IPS-18a (cell line): ENCODE measurements at regions not wholly inside any gene's neighbourhood (a gene's known extent, or its start where the extent isn't known, plus 50 kb on each side); places are given as distances from the start of the nearest gene placed in this dataset.
"Not testable (repeated sequence)": the region's sequence is repeated elsewhere in the genome, so short reads cannot be mapped to it uniquely, and the experiment has no call there.

Experiments
- H3K27ac ChIP-seq: one replicate; pipeline ENCODE4 v1.5.1; 2013; ENCODE audit warnings: low read length
- H3K27me3 ChIP-seq: one replicate; pipeline ENCODE4 v1.6.1; 2013; ENCODE audit warnings: mild to moderate bottlenecking, low read length; ENCODE audit not compliant: control insufficient read depth, insufficient read depth
- H3K36me3 ChIP-seq: one replicate; pipeline ENCODE4 v1.6.1; 2013; ENCODE audit warnings: low read depth, low read length; ENCODE audit not compliant: control insufficient read depth
- H3K4me1 ChIP-seq: one replicate; pipeline ENCODE4 v1.6.1; 2013; ENCODE audit warnings: low read depth, low read length; ENCODE audit not compliant: control insufficient read depth
- H3K4me3 ChIP-seq: one replicate; pipeline ENCODE4 v1.5.1; 2013; ENCODE audit warnings: low read length
- H3K9ac ChIP-seq: one replicate; pipeline ENCODE4 v1.6.1; 2013; ENCODE audit warnings: mild to moderate bottlenecking, low read length, moderate library complexity
- H3K9me3 ChIP-seq: one replicate; pipeline ENCODE4 v1.6.1; 2013; ENCODE audit warnings: low read depth, low read length; ENCODE audit not compliant: control insufficient read depth

DNA sequence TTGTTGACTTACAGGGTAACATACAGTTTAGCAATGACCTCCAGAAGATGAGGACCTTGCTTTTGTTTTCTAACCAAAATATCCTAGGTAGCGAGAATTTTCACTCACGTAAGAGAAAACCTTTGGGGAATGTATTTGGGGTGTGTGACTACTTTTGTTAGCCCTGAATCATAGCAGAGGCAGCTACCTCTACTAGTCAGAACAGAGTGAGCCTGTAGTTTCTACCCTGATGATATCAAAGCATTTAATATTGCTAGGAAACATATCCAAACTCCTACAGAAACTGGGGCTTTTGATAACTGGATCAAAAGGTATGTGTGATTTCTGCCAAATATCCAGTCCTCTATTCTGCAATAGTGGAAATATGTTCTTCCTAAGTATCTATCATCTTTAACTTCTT, 462.6 kb upstream of the ZEB2 start:
- Histone ChIP-seq H3K9ac (no peak overlapping the region), H3K9me3 (peaks cover 11% of the 10 kb centered on the region), H3K36me3 (no peaks in the 10 kb centered on the region), H3K4me1 (no peaks in the 10 kb centered on the region), H3K27ac (no peak overlapping the region), H3K27me3 (no peaks in the 10 kb centered on the region), H3K4me3 (no peak overlapping the region)

DNA sequence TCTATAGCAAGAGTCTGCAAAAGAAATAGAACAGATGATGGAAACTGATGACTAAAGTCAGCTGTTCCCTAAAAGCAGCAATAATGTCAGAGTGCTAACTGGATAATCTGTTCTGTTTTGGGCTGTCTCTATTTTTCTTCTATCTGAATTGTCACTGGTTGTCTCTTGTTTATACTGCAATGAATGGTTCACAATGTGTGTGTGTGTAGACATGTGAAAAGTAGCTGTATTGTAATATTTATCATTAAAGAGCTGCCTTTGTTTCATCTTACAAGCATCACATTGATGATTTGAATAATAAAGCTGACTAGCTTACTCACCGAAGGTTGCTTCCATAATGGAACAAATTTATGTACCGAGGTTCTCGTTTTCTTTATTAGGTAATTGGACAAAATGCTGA, 456.0 kb upstream of the ZEB2 start:
- no peaks in the 10 kb centered on the region for H3K36me3 ChIP-seq
- H3K4me1 ChIP-seq, result no peaks in the 10 kb centered on the region
- no peak overlapping the region for H3K27ac ChIP-seq
- H3K27me3 ChIP-seq, result no peaks in the 10 kb centered on the region
- H3K9ac ChIP-seq, result no peak overlapping the region
- no peak overlapping the region for H3K4me3 ChIP-seq
- no peaks in the 10 kb centered on the region for H3K9me3 ChIP-seq

GRCh38 chr2:144972676-144973075, 452.8 kb upstream of the ZEB2 start:
- H3K27ac ChIP-seq, result no peak overlapping the region
- H3K9ac ChIP-seq, result no peak overlapping the region
- H3K9me3 ChIP-seq, result peaks cover 2% of the 10 kb centered on the region
- no peak overlapping the region for H3K4me3 ChIP-seq
- no peaks in the 10 kb centered on the region for H3K27me3 ChIP-seq
- H3K36me3 ChIP-seq, result no peaks in the 10 kb centered on the region
- H3K4me1 ChIP-seq, result no peaks in the 10 kb centered on the region

DNA sequence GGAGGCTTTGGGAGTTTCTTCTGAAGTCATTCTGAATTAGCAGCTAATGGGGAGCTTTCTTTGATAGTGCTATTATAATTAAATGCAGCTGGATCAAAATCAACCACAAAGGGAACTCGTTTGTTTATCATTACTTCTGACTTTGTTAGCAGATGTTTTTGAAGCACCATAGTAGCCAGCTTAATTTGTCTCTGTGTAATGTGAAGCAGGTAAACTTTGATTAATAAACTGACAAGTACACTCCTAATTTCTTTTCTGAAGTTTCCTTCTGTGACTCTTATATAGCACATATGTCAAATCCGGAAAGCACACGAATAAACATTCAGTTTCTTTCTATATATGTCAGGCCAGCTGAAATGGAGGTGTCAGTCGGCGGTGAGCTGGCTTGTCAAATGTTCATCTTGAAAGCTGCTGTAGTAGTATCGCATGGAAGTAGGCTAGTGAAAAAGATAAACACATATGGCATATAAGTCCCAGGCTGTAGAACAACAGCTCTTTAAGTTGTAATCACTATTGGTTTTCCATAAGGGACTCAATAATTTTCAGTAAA, 451.9 kb upstream of the ZEB2 start:
- Histone ChIP-seq H3K4me1 (no peaks in the 10 kb centered on the region), H3K9me3 (peaks cover 2% of the 10 kb centered on the region)

GRCh38 chr2:144970410-144970809, 450.5 kb upstream of the ZEB2 start:
- H3K9me3 ChIP-seq, H3K36me3 ChIP-seq, H3K4me3 ChIP-seq, H3K9ac ChIP-seq, H3K27me3 ChIP-seq, H3K4me1 ChIP-seq, H3K27ac ChIP-seq: not testable (repeated sequence)

More for the DNA sequence above, 451.9 kb upstream of the ZEB2 start:
- Histone ChIP-seq H3K4me3 (no peak overlapping the region), H3K27ac (no peak overlapping the region), H3K36me3 (no peaks in the 10 kb centered on the region), H3K9ac (no peak overlapping the region), H3K27me3 (no peaks in the 10 kb centered on the region)

DNA sequence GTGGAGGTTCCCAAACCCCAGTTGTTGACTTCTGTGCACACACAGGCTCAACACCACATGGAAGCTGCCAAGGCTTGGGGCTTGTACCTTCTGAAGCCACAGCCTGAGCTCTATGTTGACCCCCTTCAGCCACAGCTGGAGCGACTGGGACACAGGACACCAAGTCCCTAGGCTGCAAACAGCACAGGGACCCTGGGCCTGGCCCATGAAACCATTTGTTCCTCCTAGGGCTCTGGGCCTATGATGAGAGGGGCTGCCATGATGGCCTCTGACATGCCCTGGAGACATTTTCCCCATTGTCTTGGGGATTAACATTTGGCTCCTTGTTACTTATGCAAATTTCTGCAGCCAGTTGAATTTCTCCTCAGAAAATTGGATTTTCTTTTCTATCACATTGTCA, 449.6 kb upstream of the ZEB2 start:
- H3K9ac ChIP-seq, H3K27me3 ChIP-seq, H3K4me3 ChIP-seq, H3K27ac ChIP-seq, H3K4me1 ChIP-seq, H3K36me3 ChIP-seq: not testable (repeated sequence)
- peaks cover 15% of the 10 kb centered on the region for H3K9me3 ChIP-seq

DNA sequence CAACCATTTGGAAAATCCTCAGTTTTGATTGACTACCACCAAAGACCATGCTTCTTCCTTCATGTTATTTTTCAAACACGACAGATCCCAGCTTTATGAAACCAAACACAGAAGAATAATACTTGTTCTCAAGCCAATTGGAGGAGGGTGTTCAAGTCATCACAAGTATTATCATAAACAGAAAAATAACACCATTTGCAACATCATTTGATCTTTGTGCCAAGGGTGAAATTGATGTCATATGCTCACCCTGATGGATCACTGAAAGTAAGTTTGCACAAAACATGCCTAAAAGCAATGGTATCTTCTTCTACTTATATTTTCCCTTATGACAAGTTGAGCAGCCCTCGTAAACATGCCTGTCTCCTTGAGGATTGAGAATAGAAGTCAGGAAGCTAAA, 448.0 kb upstream of the ZEB2 start:
- no peak overlapping the region for H3K27ac ChIP-seq
- H3K4me3 ChIP-seq, result no peak overlapping the region
- H3K9ac ChIP-seq, result no peak overlapping the region
- no peaks in the 10 kb centered on the region for H3K4me1 ChIP-seq
- H3K27me3 ChIP-seq, result no peaks in the 10 kb centered on the region
- H3K9me3 ChIP-seq, result peaks cover 17% of the 10 kb centered on the region
- no peaks in the 10 kb centered on the region for H3K36me3 ChIP-seq

DNA sequence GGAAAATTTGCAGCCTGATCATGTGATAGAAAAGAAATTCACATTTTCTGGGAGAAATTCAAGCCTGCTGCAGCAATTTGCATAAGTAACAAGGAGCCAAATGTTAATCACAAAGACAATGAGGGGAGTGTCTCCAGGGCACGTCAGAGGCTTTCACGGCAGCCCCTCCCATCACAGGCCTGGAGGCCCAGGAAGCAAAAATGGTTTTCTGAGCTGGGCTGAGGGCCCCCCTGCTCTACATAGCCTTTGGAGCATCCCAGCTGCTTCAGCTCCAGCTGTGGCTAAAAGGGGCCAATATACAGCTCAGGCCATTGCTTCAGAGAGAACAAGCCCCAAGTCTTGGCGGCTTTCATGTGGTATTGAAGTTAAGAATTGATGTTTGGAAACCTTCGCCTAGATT, 445.3 kb upstream of the ZEB2 start:
- no peaks in the 10 kb centered on the region for H3K36me3 ChIP-seq
- H3K4me3 ChIP-seq, result no peak overlapping the region
- no peaks in the 10 kb centered on the region for H3K4me1 ChIP-seq
- no peak overlapping the region for H3K27ac ChIP-seq
- peaks cover 15% of the 10 kb centered on the region for H3K9me3 ChIP-seq
- no peak overlapping the region for H3K9ac ChIP-seq
- H3K27me3 ChIP-seq, result no peaks in the 10 kb centered on the region

DNA sequence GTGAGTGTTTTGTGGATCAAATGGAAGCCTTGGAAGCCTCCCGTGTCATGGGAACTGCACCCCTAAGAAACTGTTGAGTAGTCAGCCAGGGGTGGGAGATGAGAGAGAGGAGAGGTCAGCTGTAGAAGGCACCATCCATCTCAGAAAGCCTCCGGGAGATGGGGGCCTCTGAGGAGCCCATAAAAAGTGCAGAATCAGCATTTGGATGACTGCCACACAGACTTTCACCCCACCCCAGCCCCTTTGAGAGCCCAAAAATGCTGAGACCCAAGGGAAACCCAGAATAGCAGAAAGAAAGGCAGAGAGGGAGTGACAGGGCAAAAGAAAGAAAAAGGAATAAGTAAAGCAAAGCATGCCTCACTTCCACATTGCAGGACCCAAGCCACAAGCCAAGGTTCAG, 443.1 kb upstream of the ZEB2 start:
- H3K9ac ChIP-seq, result no peak overlapping the region
- H3K36me3 ChIP-seq, result no peaks in the 10 kb centered on the region
- H3K9me3 ChIP-seq, result peaks cover 15% of the 10 kb centered on the region
- H3K4me1 ChIP-seq, result no peaks in the 10 kb centered on the region
- no peaks in the 10 kb centered on the region for H3K27me3 ChIP-seq
- H3K27ac ChIP-seq, result no peak overlapping the region
- no peak overlapping the region for H3K4me3 ChIP-seq

GRCh38 chr2:144959416-144959815, 439.5 kb upstream of the ZEB2 start:
- Histone ChIP-seq H3K4me3 (no peak overlapping the region), H3K36me3 (no peaks in the 10 kb centered on the region), H3K27ac (no peak overlapping the region), H3K27me3 (no peaks in the 10 kb centered on the region), H3K9me3 (no peaks in the 10 kb centered on the region), H3K9ac (no peak overlapping the region), H3K4me1 (no peaks in the 10 kb centered on the region)

DNA sequence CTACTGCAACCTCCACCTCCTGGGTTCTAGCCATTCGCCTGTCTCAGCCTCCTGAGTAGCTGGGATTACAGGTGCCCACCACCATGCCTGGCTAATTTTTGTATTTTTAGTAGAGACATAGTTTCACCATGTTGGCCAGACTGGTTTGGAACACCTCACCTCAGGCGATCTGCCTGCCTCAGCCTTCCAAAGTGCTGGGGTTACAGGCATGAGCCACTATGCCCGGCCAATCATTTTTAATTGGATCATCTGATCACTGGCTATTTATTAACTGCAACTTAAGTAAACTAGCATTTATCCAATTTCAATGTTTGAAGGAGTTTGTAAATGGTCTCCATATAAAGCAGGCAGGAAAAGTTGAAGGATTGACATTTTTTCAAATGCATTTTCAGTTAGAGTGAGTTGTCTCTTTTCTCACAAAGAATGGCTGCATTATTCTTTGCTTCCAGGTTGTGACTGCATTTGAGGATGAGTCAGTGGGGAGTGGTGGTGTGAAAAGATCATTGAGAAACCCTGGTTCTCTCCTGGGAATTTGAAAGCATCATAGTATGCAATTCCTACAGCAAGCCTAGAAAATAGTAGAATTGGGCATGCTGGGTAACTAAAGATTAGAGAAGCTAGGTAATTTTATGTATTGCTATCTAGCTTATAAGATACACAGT, 431.1 kb upstream of the ZEB2 start:
- Histone ChIP-seq H3K4me1 (peaks cover 9% of the 10 kb centered on the region), H3K36me3 (no peaks in the 10 kb centered on the region), H3K27ac (no peak overlapping the region), H3K4me3 (no peak overlapping the region), H3K9me3 (no peaks in the 10 kb centered on the region), H3K9ac (no peak overlapping the region), H3K27me3 (no peaks in the 10 kb centered on the region)

DNA sequence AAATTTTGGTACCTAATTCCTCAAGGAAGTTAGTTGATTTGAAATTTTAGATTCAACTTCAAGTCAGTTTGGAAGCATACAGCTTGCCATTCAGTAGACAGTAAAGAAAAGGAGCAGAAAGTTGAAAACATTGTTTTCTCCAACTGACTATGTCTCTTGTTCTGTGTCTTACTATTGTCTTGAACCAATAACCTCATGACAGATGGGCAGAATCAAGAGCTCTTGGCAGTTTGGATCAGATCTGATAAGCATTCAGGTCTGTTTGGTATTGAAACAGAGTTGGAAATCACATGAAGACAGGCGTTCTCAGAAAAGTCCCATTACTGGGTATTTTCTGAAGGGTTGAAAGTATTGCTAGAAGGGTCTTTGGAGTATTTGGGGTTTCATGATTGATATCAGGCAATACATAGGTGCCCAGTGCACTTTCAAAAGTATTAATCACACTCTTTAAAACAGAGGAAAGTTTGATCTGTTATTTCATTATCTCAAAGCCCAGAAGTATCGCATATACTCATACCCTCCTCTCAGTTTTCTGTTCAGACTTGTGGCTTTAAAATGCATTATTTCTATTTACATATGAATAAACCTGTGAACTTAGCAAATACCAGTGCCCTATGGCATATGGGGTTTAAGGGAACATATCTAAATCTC, 428.4 kb upstream of the ZEB2 start:
- H3K9me3 ChIP-seq, result no peaks in the 10 kb centered on the region
- H3K27ac ChIP-seq, result no peak overlapping the region
- H3K9ac ChIP-seq, result no peak overlapping the region
- peaks cover 5% of the 10 kb centered on the region for H3K4me1 ChIP-seq
- H3K27me3 ChIP-seq, result no peaks in the 10 kb centered on the region
- no peak overlapping the region for H3K4me3 ChIP-seq
- no peaks in the 10 kb centered on the region for H3K36me3 ChIP-seq
